ENCODE measurements at regions not wholly inside any gene's neighbourhood (a gene's known extent, or its start where the extent isn't known, plus 50 kb on each side); places are given as distances from the start of the nearest gene placed in this dataset.

- no peak for TF ChIP-seq CTCF (IDR thresholded peaks at IDR 0.05 in 8 of 11, conservative IDR thresholded peaks at IDR 0.05 in 3 of 11)
- no peak for TF ChIP-seq POLR2AphosphoS5 (IDR thresholded peaks at IDR 0.05)
Observed at GRCh38 chr7:40965016-40965415, 737.9 kb downstream of the INHBA start.
